Transverse colon (tissue), 3 donors: ENCODE measurements at regions not wholly inside any gene's neighbourhood (a gene's known extent, or its start where the extent isn't known, plus 50 kb on each side); places are given as distances from the start of the nearest gene placed in this dataset.

Experiments
- CTCF ChIP-seq, 5 experiments: fragments of 200-600 bp in 3 of 5; fragments of 450-650 bp in 2 of 5; sonication (generic) in 3 of 5; IDR thresholded peaks; 1 replicate in 2 of 5; 2 replicates in 3 of 5; pipeline ENCODE4 v1.5.1; 2016 to 2017; ENCODE audit warnings: antibody characterized with exemption in 5 of 5, inconsistent platforms in 3 of 5, mild to moderate bottlenecking in 2 of 5, moderate library complexity in 1 of 5
- POLR2A ChIP-seq: fragments of 450-650 bp; IDR thresholded peaks from one replicate; pipeline ENCODE4 v1.6.1; 2016; ENCODE audit warnings: antibody characterized with exemption, mild to moderate bottlenecking, moderate library complexity

- TF ChIP-seq CTCF (IDR thresholded peaks at IDR 0.05) (no peak), POLR2A (no peak)
These were observed 107.6 kb upstream of the STK26 start for GRCh38 chrX:131915488-131915887.
